DND-41 (cell line): ENCODE measurements at regions not wholly inside any gene's neighbourhood (a gene's known extent, or its start where the extent isn't known, plus 50 kb on each side); places are given as distances from the start of the nearest gene placed in this dataset.

Source experiments
- ATAC-seq: fragments of 200-7000 bp; cut with Tn5 transposase; 3 replicates; pipeline ENCODE4 v1.9.1; 2021; ENCODE audit warnings: low read depth; ENCODE audit not compliant: insufficient read depth
- DNase-seq: peaks from one replicate; pipeline ENCODE4 v3.0.0-alpha.2; 2020
- H2AFZ ChIP-seq: 2 replicates; pipeline ENCODE4 v1.6.0; 2012; ENCODE audit warnings: low read depth, low read length
- H3K27ac ChIP-seq: 2 replicates; pipeline ENCODE4 v1.5.1; 2012; ENCODE audit warnings: low read length, inconsistent platforms
- H3K27me3 ChIP-seq: fragments of 200-600 bp; sonication (generic); 2 replicates; pipeline ENCODE4 v1.6.0; 2012; ENCODE audit warnings: low read length, mild to moderate bottlenecking, inconsistent platforms; ENCODE audit not compliant: insufficient read depth, poor library complexity
- H3K36me3 ChIP-seq: 2 replicates; pipeline ENCODE4 v1.5.1; 2012; ENCODE audit warnings: low read length, inconsistent platforms; ENCODE audit not compliant: insufficient read depth
- H3K4me1 ChIP-seq: 2 replicates; pipeline ENCODE4 v1.5.1; 2012; ENCODE audit warnings: mild to moderate bottlenecking, low read length; ENCODE audit not compliant: insufficient read depth
- H3K4me2 ChIP-seq: 2 replicates; pipeline ENCODE4 v1.6.0; 2012; ENCODE audit warnings: mild to moderate bottlenecking, moderate library complexity, low read length, inconsistent platforms; ENCODE audit not compliant: insufficient read depth
- H3K4me3 ChIP-seq, 2 experiments: fragments of 200-600 bp in 1 of 2; shearing (Covaris generic) in 1 of 2; 2 replicates each; pipeline ENCODE4 v1.5.1; 2012 to 2016; ENCODE audit warnings: inconsistent platforms in 2 of 2, low read length in 2 of 2, mild to moderate bottlenecking in 2 of 2, low read depth in 1 of 2, moderate library complexity in 1 of 2
- H3K79me2 ChIP-seq: 2 replicates; pipeline ENCODE4 v1.6.0; 2012; ENCODE audit warnings: low read length, inconsistent platforms; ENCODE audit not compliant: insufficient read depth
- H3K9ac ChIP-seq: 2 replicates; pipeline ENCODE4 v1.6.0; 2012; ENCODE audit warnings: low read depth, mild to moderate bottlenecking, inconsistent platforms, low read length, moderate library complexity
- H3K9me3 ChIP-seq: 2 replicates; pipeline ENCODE4 v1.5.1; 2012; ENCODE audit warnings: low read length, moderate library complexity, mild to moderate bottlenecking, inconsistent platforms; ENCODE audit not compliant: insufficient read depth, severe bottlenecking
- H4K20me1 ChIP-seq: 2 replicates; pipeline ENCODE4 v1.6.0; 2012; ENCODE audit warnings: low read length; ENCODE audit not compliant: insufficient read depth
- EZH2 ChIP-seq: IDR thresholded peaks from 3 replicates; pipeline ENCODE4 v1.6.1; 2012; ENCODE audit warnings: borderline replicate concordance, low read depth, mild to moderate bottlenecking, moderate library complexity, low read length, inconsistent platforms; ENCODE audit not compliant: severe bottlenecking
- TF ChIP-seq, protein P1 (sequence below): IDR thresholded peaks from 2 replicates; pipeline ENCODE4 v1.5.1; 2012; ENCODE audit warnings: borderline replicate concordance, low read length, moderate library complexity, mild to moderate bottlenecking; ENCODE audit not compliant: poor library complexity, severe bottlenecking; ENCODE audit errors: extremely low read depth

DNA sequence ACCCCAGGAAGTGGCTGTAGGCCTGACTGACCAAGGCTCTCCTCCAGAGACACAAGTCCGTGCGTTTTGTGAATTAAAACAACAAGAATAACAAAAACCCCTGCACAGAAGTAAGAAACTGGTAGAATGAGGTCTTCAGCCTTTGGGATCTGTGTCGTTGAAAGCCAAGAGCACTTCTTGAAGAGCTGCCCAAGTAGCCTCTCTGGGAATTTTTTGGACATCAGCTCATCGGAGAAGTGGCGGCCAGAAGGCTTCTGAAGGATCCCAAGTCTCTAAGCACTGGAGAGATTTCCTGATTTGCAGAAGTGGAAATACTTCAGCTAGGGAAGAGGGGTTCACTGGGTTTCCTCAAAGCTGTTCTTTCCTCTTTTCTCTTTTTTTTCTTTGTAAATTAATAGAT lies 100.4 kb upstream of the ZNF536 start:
- Histone ChIP-seq H3K36me3 (no peaks in the 10 kb centered on the region), H4K20me1 (no peaks in the 10 kb centered on the region), H3K9me3 (peaks cover 2% of the 10 kb centered on the region), H2AFZ (no peak overlapping the region), H3K79me2 (no peaks in the 10 kb centered on the region), H3K27ac (no peak overlapping the region), H3K9ac (no peak overlapping the region), H3K27me3 (no peaks in the 10 kb centered on the region), H3K4me3 (no peak overlapping the region), H3K4me2 (no peak overlapping the region), H3K4me1 (no peaks in the 10 kb centered on the region)
- ATAC-seq (no peak), DNase-seq (no peak)
- no peak for TF ChIP-seq EZH2
- TF ChIP-seq, protein P1, sequence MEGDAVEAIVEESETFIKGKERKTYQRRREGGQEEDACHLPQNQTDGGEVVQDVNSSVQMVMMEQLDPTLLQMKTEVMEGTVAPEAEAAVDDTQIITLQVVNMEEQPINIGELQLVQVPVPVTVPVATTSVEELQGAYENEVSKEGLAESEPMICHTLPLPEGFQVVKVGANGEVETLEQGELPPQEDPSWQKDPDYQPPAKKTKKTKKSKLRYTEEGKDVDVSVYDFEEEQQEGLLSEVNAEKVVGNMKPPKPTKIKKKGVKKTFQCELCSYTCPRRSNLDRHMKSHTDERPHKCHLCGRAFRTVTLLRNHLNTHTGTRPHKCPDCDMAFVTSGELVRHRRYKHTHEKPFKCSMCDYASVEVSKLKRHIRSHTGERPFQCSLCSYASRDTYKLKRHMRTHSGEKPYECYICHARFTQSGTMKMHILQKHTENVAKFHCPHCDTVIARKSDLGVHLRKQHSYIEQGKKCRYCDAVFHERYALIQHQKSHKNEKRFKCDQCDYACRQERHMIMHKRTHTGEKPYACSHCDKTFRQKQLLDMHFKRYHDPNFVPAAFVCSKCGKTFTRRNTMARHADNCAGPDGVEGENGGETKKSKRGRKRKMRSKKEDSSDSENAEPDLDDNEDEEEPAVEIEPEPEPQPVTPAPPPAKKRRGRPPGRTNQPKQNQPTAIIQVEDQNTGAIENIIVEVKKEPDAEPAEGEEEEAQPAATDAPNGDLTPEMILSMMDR: no peak

DNA sequence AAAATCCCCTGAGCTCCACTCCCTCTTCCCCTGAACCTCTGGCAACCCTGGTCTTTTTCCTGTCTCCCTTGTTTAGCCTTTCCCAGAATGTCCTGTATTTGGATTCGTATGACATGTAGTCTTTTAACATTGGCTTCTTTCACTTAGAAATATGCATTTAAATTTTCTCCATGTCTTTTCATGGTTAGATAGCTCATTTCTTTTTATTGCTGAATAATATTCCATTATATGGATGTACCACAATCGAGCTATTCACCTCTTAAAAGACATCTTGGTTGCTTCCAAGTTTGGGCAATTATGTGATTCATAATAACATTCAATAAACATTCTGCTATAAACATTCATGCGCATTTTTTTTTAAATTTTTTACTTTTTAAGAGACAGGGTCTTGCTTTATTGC lies 99.6 kb upstream of the ZNF536 start:
- ATAC-seq: no peak
- TF ChIP-seq EZH2: no peak
- TF ChIP-seq, protein P1: no peak
- no peaks in the 10 kb centered on the region for H3K36me3 ChIP-seq

DNA sequence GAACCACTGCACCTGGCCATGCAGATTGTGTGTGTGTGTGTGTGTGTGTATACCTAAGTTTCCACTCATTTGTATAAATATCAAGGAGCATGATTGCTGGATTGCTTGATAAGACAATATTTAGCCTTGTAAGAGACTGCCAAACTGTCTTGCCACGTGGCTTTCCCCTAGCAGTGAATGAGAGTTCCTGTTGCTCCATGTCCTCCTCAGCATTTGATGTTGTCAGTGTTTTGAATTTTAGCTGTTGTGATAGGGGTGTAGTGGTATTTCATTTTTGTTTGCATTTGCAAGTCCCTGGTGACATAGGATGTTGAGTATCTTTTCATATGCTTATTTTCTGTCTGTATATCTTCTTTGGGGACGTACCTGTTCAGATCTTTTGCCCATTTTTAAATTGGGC lies 99.0 kb upstream of the ZNF536 start:
- Histone ChIP-seq H3K36me3 (no peaks in the 10 kb centered on the region), H3K4me1 (no peaks in the 10 kb centered on the region), H2AFZ (no peak overlapping the region), H3K9ac (no peak overlapping the region), H3K27me3 (no peaks in the 10 kb centered on the region), H3K9me3 (peaks cover 2% of the 10 kb centered on the region), H3K4me3 (no peak overlapping the region), H3K4me2 (no peak overlapping the region), H4K20me1 (no peaks in the 10 kb centered on the region), H3K79me2 (no peaks in the 10 kb centered on the region), H3K27ac (no peak overlapping the region)
- DNase-seq (no peak), ATAC-seq (no peak)
- TF ChIP-seq EZH2: no peak
- TF ChIP-seq, protein P1: no peak

More for the DNA sequence above, 99.6 kb upstream of the ZNF536 start:
- Histone ChIP-seq H3K79me2 (no peaks in the 10 kb centered on the region), H3K27me3 (no peaks in the 10 kb centered on the region), H3K4me3 (no peak overlapping the region), H3K4me1 (no peaks in the 10 kb centered on the region), H3K9ac (no peak overlapping the region), H2AFZ (no peak overlapping the region), H3K4me2 (no peak overlapping the region), H3K9me3 (peaks cover 2% of the 10 kb centered on the region), H3K27ac (no peak overlapping the region), H4K20me1 (no peaks in the 10 kb centered on the region)
- DNase-seq: no peak

DNA sequence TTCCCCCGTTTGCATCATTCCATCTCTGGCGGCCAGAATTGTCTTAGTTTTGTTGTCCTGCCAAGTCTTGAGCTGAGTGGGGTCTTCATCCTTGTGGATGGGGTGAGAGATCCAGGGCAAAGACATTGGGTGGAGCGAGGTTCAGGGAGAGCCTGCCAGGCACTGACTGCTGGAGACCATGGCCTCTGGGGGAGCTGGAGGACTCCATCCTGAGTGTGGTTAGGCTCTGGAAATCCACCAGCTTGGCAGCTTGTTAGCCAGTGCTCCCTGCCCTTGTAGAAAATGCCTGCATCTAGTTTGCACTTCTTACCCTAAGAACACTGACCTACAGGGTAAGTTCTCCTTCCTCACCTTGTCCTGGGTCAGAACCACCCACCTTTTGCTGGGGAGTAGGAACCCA lies 97.2 kb upstream of the ZNF536 start:
- DNase-seq (no peak), ATAC-seq (no peak)
- Histone ChIP-seq H3K36me3 (no peaks in the 10 kb centered on the region), H3K4me1 (no peaks in the 10 kb centered on the region), H3K9ac (no peak overlapping the region), H3K9me3 (peaks cover 2% of the 10 kb centered on the region), H3K79me2 (no peaks in the 10 kb centered on the region), H3K27ac (no peak overlapping the region), H3K27me3 (no peaks in the 10 kb centered on the region), H3K4me3 (no peak overlapping the region), H2AFZ (no peak overlapping the region), H4K20me1 (no peaks in the 10 kb centered on the region), H3K4me2 (no peak overlapping the region)
- no peak for TF ChIP-seq EZH2
- TF ChIP-seq, protein P1: no peak
